ENCODE measurements at regions not wholly inside any gene's neighbourhood (a gene's known extent, or its start where the extent isn't known, plus 50 kb on each side); places are given as distances from the start of the nearest gene placed in this dataset.

DNA sequence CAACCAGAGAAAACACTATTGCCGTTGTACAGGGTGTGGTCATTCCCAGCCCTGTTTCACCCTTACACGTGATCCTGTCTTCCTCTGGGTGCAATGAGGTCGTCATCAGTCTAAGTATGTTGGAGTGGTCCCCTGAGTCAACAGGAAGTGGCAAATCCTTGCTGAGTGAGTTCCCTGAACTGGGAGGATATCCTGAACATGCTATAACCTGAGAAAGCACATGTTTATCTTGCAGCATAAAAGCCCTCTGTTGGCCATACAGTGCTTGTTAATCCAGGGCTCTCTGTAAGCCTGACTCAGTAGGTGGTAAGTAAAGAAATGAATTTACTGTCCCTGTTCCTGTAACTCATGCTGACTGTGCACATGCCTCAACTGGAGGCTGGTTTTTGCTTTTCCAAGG, 477.8 kb upstream of the RGMA start:
- TF ChIP-seq, protein P1, sequence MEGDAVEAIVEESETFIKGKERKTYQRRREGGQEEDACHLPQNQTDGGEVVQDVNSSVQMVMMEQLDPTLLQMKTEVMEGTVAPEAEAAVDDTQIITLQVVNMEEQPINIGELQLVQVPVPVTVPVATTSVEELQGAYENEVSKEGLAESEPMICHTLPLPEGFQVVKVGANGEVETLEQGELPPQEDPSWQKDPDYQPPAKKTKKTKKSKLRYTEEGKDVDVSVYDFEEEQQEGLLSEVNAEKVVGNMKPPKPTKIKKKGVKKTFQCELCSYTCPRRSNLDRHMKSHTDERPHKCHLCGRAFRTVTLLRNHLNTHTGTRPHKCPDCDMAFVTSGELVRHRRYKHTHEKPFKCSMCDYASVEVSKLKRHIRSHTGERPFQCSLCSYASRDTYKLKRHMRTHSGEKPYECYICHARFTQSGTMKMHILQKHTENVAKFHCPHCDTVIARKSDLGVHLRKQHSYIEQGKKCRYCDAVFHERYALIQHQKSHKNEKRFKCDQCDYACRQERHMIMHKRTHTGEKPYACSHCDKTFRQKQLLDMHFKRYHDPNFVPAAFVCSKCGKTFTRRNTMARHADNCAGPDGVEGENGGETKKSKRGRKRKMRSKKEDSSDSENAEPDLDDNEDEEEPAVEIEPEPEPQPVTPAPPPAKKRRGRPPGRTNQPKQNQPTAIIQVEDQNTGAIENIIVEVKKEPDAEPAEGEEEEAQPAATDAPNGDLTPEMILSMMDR (IDR thresholded peaks at IDR 0.05; ENCODE audit: borderline replicate concordance, extremely low read depth, low read length, poor library complexity, severe bottlenecking) = peak; percentile 46
- TF ChIP-seq EZH2 (IDR thresholded peaks at IDR 0.05; ENCODE audit: borderline replicate concordance, low read depth, low read length, severe bottlenecking) = no peak
